Fibroblast of skin of back (primary cell): ENCODE measurements at regions not wholly inside any gene's neighbourhood (a gene's known extent, or its start where the extent isn't known, plus 50 kb on each side); places are given as distances from the start of the nearest gene placed in this dataset.
A peak's percentile ranks its signal among the peaks of the same experiment; 100 is the strongest.
"Not testable (repeated sequence)": the region's sequence is repeated elsewhere in the genome, so short reads cannot be mapped to it uniquely, and the experiment has no call there.

Experiments
- DNase-seq: peaks from one replicate; pipeline ENCODE4 v3.0.0-alpha.2; 2013

DNA sequence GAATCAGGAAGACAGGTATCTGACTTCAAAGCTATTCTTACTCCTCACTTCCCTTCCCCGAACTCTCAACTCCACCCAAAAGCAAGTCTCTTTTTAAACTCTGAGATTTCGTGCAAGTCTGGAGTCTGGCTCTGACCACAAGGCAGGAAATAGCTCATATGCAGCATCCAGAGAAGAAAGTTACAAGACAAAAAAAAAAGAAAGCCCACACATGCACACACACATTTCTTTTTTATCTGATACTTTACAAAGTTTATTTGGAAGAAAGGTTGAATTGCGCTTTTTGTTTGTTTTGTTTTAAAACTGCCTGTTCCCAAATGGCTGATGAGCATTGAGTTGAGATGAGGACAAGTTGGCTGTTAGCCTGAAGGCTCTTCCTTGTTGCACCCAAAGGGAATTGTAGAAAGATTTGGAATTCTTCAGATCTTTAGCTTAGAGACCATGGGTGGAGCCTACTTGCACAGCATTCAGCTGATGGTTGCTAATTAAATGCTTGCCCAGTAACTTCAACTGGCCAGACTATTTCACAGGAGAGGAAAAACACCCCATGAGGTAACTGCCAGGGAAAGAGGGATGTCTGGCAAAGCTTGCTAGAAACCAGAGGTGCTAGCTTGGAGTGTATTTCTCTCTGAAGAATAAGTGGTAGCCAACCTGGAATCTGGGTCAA lies 490.3 kb downstream of the TTLL7 start:
- DNase-seq: peak; percentile 83

DNA sequence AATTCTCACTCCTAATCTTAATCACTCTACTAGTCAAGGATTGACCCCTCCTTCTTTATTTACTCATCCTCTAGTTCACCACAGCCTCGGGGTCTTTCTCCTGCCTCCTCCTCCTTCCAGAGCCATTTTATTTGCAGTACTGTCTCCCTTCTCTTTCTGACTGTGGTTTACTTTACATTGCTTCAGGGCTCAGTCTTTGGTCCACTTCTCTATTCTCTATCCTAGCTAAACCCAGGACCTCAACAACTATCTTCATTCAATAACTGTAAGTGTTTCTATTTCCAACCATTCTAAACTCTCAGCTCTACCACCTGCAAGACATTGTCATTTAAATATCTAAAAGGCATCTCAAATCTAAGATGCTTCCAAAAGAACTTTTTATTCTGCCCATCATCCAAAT lies 493.8 kb downstream of the TTLL7 start:
- no peak for DNase-seq

DNA sequence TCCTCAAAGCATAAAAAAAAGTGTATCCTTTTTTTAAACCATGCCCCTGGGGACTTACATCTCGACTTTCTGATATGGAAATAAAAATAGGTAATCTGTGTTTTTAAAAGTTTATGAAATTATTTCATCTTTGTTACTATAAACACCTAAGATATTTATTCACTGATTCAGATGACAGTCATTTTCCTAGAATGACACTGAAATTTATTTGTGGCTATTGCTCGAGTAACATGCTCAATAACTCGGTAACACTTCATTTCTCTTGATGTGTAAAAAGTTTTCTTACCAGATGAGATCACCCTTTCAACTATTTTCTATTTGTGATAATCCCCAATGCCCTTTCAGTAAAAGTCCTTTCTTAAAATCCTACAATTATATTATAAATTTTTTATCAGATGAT lies 495.8 kb downstream of the TTLL7 start:
- no peak for DNase-seq

DNA sequence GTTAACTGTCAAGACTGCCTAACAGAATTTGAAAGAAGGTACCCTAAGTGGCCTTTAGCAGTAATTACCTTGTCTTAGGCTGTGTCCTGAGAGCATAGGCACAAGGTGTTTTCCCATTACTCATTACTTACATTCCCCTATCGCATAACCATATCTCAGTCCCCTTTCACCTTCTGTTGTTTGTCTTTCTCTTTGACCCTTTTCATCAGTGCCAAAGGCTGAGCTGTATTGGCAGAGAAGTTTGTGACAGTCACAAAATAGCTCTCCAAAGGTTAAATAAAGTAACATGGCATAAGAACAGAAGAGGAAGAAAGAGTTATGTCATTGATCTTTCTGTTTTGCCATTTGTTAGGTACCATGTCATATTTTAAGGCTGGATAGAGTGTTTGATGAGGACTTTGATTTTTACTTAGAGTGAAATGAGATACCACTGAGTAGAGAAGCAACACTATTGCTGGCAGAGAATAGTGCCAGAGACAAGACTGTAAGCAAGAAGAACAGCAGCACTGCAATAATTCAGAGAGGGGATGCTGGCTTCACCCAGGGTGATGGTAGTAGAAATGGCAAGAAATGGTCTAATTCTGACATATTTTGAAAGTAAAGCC lies 497.8 kb downstream of the TTLL7 start:
- DNase-seq: no peak

DNA sequence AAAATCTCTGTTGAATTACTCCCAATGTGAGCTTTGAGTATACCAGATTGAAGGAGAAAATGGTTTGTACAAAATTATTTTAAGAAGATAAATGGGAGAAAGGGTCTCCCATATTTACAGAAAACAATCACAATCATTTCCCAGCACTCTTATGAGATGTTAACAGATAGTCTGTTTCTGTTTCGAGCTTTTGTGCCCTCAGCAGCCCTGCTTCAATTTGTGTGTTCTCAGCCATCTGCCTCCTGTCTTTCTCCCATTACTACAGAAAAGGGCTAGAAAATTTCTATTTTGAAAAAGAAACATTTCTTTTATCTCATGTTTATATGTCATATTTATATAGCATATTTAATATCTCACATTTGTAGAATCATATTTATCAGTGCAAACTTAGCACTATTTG lies 498.4 kb downstream of the TTLL7 start:
- no peak for DNase-seq

DNA sequence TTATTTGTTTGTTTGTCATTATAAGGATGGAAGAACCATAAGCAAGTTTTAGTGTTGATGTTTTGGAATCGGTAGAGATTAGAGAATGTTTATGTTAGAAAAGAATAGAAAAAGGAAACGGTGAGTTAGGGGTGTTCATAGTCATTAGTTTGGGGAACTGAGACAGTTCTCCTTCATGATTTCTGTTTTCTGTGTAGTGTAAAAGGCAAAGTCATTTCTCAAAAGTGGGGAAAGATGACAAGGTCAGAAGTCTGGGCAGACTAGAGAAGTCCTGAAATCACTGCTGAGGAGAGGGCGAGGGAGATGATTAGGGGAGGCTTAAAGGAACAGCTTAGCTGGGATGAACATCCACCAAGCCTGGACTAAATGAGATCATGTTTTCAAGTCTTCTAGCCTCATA lies 498.9 kb downstream of the TTLL7 start:
- no peak for DNase-seq

DNA sequence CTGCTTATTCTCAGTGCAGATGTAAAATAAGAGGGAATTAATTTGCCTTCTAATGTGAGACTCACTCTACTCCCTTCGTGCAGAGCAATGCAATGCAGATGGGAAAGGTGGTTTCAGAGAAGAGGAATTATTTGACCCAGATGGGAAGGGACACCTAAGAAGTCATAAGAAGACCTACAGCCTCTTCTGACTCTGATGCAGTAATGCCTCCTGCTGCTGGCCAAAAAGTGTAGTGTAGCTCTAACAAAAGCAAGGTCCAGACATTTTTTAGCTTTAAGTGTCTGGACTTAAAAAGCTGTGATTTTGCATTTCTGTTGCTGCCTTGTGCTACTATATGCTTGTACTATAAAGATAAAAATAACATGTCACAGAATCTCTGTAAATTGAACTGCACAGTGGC lies 501.4 kb downstream of the TTLL7 start:
- no peak for DNase-seq

DNA sequence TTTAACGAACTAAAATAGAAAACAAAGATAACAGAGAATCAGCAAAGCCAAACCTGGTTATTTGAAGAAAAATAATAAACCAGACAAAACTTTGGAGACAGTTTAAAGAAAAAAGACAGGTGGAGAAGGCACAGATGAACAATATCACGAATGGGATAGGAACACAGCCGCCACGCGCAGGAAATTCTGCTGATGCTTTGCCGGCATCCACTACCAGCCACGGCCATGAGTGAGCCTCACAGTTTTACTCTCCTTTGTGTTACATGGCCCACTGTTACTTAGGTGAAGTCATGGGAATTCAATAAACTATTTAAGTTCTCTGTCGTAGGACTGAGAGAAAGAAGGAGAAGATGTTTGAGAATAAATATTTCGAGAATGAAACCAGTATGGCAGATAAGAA lies 503.4 kb downstream of the TTLL7 start:
- DNase-seq: no peak

DNA sequence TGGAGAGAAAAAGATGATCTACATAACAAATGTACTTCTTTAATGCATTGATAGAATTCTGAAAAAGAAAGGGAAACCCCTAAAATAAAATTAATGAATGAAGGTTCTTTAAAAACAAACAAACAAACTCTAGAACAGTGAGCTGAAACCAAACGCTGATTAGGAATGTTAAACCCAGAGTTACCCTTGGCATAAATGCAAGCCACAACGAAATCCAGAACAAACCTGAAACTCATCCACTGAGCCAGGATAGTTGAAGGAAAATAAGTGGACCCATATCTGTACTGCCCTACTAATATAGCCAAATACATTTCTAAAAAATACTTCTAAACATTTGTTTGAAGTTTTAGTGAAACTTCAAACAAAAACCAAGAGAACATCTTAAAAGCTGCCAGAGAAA lies 505.3 kb downstream of the TTLL7 start:
- no peak for DNase-seq

DNA sequence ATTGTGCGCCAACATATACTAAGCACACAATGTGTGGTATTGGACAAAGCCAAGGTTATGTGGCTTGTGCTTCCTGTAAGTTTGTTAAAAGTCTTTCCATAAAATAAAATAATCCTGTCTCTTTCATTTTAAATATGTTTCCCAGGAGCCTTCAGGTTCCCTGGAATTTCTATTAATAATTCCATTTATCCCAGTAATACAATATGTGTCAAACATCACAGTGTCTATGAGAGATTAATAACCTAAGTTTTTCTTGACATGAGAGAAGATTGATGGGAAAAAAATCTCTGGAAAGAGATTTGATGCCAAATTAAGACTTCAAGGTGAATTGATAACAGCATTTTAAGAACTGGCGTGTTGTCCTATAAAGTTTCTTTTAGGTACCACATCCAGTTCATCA lies 507.0 kb downstream of the TTLL7 start:
- no peak for DNase-seq

DNA sequence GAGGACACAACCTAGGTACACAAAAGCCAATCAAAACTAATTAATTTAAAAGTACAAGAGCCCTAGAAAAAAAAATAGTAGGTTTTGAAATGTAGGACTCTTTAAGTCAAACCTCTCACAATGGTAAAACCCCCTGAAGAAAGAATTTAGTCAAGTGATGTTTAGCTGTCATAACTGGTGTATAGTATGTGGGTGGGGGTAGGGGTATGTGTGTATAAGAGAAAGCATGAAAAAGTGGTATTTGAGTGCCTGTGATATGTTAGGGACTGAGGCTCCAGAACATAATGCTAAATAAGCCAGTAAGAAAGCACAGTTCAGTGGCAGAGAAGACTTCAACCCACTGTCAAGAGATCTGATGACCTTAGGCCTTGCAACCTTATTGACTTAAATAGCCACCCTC lies 507.9 kb downstream of the TTLL7 start:
- DNase-seq: no peak

DNA sequence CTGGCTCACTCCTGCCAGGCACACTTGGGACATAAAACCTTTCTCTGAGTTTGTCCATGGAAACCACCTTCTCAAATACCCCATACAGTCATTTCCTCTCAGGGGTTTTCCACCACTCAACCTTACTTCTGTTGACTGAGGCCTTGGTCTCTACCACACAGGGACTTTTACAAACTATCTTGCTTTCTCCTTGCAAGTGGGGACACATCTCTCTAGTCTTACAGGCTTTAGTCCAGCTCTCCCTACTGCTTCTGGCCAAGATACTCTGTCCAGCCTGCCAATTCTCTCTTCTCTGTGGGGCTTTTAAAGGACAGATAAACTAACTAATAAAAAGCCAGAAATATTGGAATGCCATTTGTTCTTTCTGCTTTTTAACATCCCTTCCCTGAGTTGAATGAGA lies 510.8 kb downstream of the TTLL7 start:
- not testable (repeated sequence) for DNase-seq

DNA sequence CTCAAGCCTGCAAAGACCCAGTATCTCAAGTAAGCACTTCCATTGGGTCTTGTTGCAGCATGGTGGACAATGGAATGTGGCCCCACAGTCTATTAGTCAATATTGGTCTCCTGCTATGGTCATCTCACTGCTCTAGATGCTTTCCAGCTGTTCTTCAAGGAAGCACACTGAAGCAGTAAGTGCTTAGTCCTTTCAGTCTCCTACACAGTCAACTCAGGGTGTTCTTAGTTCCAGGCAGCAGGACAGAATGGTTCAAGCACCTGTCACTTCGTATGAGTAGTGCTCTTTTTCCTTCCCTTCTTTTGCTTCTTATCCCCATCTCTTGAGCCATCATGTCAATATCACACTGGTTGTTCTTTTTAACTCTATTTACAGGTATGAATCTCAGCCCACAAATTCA lies 511.5 kb downstream of the TTLL7 start:
- DNase-seq: not testable (repeated sequence)

DNA sequence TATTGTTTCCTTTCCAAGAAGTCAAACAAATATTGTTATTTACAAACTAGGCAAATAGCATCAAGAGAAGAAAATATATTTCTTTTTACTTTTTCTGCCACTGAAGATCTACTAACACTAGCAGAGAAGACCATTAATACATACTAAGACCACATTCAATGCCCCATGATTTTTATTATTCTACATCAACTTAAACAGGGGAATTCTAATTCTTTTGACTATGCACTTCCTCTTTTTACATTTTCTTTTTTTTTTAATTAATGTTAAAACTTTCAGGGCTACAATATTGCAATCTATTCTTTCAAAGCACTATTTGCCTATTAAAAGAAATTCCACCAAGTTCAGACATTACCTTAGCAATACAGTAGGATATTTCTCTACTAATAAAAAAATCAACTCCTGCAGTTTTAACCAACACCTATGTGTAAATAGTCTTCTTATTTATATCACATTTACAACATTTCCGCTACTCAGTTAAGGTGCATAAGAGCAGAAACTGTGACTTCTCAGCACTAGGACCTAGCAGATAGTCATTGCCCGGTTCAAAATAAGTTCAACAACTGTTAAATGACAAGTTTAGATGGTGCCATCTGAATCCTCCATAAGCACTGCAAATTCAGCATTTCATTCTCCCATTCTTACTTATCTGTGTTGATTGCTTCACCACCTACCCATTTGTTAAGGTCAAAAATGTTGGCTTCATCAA lies 513.5 kb downstream of the TTLL7 start:
- not testable (repeated sequence) for DNase-seq

DNA sequence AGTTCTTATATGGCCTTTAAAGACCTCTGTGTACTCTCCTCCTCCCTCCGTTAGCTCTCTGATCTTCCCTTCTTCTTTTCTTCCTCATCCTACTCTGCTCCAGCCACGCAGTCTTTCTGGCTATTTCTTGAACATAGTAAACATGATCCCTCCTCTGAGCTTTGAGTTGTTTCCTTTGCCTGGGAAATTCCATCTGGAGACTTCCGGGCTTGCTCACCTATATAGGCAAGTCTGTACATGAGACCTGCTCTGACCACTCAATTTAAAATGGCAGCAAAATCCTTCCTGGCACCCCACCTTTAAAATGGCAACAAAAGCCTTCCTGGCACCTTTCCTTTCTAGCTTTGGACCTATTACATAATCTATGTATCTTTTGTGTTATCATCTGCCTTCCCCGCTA lies 517.6 kb downstream of the TTLL7 start:
- DNase-seq: not testable (repeated sequence)

DNA sequence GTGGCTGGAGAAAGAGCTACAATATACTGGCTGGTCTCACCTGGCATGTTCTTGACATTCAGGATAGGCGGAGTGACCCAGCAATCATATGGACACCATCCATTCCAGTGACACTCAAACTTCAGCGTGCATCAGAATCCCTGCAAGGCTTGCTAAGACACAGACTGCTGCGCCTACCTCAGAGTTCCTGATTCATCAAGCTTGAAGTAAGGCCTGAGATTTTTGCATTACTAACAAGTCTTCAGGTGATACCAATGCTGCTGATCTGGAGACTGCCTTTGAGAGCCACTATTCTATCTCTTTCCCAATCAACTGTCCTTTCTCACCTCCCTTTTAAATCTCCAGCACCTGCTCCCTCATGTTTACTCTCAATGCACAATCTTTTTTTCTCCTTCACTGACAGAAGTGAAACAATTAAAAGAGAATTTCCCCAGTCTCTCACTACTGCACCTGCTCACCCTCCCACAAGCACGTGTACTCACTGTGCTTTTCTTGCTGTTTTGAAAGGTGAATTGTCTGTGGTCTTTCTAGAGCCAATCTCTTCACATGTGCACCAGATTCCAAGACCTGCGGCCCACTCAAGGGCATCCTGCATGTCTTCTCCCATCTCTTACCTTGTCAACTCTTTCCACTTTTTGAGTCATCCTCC lies 519.2 kb downstream of the TTLL7 start:
- DNase-seq: not testable (repeated sequence)

DNA sequence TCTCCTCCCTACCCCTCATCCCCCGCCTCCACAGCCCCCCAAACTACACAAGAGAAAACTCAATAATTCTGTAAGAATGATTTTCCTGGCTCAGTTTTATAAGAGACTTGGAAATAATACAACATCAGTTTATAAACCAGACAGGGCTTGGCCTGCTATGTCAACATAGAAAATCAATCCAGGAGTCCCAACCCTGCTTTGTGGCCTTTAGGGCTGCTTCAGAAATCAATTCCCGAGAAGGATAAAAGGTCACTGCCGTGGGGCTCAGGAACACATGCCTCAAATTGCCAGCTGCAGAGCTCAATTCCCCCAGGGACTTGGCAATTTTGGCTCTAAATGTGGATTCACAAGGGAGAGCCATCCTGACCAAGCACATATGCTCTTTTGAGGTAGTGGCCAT lies 520.8 kb downstream of the TTLL7 start:
- DNase-seq: not testable (repeated sequence)

DNA sequence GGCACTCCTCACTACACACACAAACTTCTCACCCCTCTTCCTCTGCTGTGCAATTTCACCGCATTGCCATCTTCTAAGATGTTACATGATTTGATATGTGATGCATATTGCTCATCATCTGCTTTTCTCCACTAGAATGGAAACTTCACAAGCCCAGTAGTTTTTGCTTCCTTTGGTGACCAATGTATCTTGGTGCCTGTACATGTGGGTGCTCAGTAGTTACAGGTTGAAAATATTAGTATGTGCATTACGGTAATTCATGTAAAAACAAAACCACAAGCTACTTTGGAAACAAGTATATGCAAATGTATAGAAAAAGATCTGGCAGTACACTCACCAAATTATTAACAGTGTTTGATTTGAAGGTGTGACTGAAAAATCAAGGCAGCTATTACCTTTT lies 522.4 kb downstream of the TTLL7 start:
- not testable (repeated sequence) for DNase-seq

DNA sequence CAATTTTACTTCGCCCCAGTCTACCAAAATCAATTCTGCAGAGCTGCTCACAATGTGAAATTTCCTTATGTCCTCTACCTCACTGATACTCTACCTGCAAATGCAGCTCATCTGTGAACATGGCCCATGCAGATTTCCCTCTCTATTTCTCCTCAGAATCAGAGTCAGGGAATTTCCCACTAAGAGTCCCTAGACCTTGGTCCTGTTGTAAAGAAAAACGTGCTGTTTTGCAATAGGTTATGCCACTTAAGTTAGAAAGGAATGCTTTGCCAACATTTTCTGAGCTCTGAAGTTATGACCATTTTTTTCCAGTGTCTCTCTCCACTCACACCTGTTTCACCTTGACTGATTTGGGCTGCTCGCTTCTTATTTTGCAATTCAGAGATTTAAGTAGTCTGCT lies 524.0 kb downstream of the TTLL7 start:
- DNase-seq: not testable (repeated sequence)

DNA sequence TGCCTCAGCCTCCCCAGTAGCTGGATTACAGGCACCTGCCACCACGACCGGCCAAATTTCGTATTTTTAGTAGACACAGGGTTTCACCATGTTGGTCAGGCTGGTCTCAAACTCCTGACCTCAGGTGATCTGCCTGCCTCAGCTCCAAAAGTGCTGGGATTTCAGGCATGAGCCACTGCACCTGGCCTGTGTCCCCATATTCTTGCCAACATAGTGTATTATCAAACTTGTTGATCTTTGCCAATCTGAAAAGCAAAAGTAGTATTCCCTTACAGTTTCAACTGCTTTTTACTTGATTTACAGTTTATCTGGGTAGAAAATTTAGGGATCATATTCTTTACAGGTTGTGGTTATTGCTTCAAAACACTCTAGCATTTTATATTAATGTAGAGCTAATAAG lies 524.9 kb downstream of the TTLL7 start:
- not testable (repeated sequence) for DNase-seq

DNA sequence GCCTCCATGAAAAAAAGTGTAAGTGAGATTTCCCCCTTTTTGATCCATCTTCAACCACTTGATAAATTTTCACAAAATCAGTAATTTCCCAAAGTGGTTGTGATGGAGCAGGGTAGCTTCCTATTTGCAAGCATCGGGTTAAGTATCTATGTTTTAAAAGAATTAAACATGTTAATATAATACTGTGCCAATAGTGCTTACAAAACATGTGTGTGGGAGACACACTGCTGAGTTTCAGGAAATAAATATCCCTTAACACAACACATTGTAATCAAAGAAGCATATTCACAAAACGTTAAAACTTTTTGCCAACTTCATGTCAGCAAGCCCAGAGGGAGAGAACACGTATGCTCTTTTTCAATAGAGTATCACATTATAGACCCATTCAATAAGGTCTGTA lies 526.9 kb downstream of the TTLL7 start:
- DNase-seq: not testable (repeated sequence)

DNA sequence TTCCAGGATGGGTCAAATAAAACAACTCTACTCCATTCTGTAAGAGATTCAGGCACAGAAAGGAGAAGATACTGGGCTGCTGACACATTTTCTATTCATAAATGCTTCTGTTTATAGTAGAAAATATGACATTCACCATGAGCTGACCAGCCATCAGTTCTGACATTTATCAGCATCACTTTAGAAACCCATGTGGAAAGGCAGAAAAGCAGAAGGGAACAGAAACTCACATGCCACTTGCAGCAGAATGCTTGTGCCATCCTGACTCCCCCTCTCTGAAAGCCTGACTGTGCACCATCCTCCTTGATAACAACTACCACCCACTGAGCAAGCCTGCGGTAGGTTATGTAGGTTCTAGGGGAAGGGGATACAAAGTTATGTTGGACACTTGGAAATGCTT lies 527.7 kb downstream of the TTLL7 start:
- DNase-seq: not testable (repeated sequence)

DNA sequence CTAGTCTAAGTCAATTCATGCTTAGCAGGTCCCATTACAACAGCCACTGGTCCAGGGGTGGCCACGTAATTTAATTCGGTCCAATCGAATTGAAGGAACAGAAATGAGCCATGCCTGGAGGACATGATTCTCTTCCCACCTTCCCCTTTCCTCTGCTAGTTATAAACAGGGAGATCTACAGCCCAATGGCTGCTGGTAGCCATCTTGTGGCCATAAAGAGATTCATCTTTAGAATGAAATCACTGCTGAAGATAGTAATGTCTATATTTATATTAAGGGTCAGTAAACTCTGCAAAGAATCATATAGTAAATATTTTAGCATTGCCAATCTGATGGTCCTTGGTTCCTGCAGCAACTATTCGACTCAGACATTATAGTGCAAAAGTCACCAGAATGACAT lies 530.6 kb downstream of the TTLL7 start:
- DNase-seq: peak; percentile 8
